Stimulated activated CD4-positive, alpha-beta T cell treated with anti-CD3 and anti-CD28 coated beads, Interleukin-15, amount 100 ng/mL, for 1 hour (primary cell): ENCODE measurements at regions not wholly inside any gene's neighbourhood (a gene's known extent, or its start where the extent isn't known, plus 50 kb on each side); places are given as distances from the start of the nearest gene placed in this dataset.

ENCODE experiments used
- DNase-seq, 2 donors: peaks; one replicate each; pipeline ENCODE4 v3.0.0-alpha.2; 2020; ENCODE audit warnings: low read depth in 1 of 2, low spot score in 1 of 2

- DNase-seq, result no peak
Observed at GRCh38 chr2:34652636-34653035, 1053.5 kb upstream of the FAM98A start.

DNA sequence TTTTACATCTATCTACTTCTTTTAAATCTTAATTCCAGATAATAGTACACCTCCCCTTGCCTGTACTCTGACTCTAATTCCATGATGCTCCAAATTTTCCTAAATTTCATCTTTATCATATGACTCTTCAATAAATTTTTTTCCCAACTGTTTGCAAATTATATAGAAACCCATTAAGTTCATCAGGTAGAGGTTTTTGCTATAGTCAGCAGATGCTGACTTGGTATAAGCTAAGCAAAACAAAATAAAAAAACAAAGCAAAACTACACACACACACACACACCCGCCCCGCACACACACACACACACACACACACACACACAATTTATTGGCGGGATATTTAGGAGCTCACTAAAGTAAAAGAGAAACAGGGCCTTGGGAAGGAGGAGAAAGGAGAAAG is 1047.8 kb upstream of the FAM98A start:
- DNase-seq, result no peak

GRCh38 chr2:34632327-34632726 is 1033.2 kb upstream of the FAM98A start:
- no peak for DNase-seq

DNA sequence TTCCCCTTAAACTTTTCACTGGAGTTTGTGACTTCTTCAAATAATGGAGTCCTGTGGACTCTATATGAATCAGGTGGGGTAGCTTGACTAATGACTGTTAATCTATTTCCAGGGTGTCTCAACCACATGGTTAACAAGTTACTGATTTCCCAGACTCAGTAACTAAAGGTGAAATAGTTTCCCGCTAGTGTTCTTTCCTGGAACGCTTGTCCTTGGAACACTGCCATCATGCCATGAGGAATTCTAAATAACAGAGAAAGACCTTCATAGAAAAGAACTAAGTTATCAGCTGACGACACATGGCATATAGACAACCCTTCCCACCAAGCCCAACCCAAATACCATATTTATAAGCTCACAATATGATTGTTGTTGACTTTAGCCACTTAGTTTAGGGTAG is 1027.9 kb upstream of the FAM98A start:
- no peak for DNase-seq

DNA sequence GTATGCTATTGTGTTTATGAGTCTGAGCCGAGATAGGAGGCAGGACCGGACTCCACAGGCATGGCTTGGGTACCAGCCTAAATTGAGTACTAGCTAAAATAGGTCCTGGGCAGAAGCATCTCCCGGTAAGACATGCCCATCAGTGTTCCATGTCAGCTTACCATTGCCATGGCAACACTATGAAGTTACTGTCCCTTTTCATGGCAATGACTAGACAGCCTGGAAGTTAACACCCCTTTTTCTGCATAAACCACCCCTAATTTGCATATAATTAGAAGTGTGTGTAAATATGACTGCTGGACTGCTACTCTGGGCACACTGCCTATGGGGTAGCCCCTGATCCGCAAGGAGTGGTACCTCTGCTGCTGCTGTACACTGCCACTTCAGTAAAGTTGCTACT is 1005.1 kb upstream of the FAM98A start:
- no peak for DNase-seq

DNA sequence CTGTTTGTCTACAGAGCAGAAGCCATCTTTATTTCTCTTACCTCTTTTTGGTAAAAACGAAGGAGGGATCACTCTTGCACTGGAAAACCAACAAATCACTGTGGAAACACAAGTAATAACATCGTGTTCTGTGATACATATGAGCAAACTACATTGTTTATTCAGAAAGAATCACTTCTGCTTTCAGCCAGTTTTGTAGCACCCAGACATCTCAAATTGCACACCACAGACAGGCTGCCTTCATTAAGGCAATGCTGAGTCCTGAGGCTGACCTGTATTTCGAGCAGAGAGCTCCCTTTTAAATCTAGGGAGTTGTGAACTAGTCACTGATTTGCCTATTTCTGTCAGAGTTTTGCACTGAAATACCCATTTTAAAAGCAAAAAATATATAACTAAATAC is 1003.2 kb upstream of the FAM98A start:
- DNase-seq, result no peak

GRCh38 chr2:34601561-34601960 is 1002.5 kb upstream of the FAM98A start:
- no peak for DNase-seq

DNA sequence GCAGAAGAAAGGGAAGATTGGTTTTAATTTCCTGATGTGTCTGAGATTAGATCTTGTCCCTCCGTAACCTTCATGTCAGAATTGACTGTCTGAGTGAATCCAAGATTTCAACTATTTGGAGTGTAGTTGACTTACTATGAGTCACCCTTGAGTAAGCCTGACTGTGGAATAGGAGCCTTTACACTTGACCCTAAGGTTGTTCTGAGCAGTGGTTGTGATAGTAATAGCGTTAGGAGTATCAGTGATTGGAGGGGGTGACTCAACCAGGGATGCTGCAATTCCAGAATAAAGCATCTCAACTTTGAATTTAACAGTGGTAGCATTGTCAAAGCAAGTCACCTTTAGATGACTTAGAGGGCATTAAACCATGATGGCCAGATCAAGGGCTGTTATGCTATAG is 979.5 kb upstream of the FAM98A start:
- no peak for DNase-seq

DNA sequence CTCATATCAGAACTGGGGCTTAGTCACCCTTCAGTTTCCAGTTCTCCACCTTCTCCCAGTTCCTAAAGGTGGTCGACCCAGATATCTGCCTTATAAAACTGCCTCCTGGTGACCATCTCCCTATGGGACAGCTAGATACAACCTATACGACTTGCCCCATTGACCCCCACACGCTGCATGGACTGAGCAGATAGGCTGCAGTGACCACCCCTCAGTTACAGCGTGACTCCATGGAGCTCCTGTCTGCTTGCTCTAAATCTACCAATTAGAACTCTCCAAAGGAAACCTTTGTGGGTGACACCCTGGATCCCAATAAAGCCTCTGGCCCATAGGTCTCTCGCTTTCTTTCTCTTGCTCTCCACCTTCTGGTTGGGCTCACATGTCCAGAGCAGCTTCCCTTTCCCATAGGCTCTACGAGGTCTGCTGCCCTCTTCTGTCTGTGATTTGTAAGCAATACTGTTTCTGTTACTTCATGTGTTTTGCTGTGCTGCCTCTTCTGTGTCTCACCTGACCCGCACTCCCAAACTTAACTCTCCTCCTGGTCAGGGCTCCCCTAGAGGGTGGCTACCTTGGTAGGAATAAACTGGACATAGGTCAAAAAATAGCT is 971.3 kb upstream of the FAM98A start:
- DNase-seq, result no peak

- no peak for DNase-seq
Observed at GRCh38 chr2:34567128-34567527, 968.0 kb upstream of the FAM98A start.

DNA sequence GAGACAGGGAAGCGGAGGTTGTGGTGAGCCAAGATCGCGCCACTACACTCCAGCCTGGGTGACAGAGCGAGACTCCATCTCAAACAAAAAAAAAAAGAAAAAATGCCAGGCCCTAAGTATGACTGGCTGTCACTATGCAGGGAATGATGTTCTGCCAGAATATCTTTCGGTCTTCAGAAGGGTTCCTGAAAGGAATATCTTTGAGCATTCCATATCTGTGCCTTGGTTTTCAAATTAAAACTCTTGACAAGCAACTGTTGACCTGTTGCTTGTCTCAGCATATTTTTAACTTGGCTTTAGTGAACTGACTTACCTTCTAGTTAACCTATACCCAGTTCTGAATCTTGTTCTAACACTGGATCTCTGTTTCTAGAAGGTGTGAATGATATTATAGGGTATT is 953.2 kb upstream of the FAM98A start:
- DNase-seq, result no peak

DNA sequence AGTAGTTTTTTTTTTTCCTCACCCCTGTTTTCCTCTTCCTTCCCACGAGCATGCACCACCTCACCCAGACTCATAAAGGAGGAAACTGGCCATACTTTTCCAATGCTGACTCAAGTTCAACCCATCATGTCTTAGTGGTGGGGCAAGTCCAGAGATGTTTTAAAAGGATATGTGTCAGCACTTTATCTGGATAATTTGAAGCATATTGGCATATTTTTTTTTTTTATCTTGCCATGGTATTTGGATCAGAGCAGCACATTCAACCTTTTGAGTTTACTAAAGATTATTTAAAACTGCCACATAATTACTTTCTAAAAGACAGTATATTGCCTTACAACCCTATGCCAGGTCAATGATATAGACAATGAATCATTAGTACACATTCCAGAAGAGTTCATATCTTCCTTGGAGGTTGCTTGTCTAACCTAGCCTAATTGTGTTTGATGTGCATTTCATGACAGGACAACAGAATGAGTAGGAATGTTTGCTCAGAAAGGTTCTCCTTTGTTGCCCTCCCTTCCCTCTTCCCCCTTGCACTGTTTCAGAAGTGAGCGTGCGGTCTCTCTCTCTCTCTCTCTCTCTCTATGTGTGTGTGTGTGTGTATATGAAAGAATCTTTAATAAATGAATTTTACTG is 950.7 kb upstream of the FAM98A start:
- DNase-seq, result no peak

DNA sequence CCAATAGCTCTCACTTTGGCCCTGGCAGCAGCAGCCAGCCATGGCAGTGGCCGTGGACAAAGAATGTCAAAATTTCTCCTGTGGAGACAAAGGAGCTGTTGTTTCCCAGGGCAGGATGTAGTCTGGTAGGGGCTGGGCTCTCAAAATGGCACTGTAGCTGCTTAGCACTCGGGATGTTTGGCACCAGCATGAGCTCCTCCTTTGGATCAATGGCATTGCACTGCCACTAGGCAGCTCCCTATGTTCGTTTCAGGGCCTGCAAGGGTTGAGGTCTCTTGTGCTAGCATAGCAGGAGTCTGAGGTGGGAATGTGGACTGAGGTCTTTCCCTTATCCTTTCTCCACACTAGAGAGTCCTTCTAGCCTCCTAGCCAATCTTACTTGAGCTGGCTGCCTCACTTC is 948.8 kb upstream of the FAM98A start:
- no peak for DNase-seq

DNA sequence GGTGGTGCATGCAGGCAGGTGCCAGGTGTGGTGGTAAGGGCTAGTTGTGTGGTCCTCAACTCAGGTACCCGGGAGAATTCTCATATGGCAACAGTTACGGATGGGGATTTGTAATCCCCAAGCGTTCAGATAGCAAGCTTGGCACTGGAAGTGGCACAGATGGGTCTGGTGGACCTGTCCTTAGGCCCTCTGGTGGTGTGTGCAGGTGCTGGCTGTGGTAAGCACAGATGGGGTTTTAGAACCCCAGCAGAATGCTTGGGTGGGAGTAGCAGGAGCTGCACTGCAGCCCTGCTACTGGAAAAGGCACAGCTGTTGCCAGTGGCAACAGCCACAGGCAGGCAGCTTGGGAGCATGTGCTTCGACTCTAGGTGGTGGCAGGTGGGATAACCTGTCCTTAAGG is 948.2 kb upstream of the FAM98A start:
- no peak for DNase-seq

- no peak for DNase-seq
Observed at GRCh38 chr2:34545486-34546136, 946.5 kb upstream of the FAM98A start.

DNA sequence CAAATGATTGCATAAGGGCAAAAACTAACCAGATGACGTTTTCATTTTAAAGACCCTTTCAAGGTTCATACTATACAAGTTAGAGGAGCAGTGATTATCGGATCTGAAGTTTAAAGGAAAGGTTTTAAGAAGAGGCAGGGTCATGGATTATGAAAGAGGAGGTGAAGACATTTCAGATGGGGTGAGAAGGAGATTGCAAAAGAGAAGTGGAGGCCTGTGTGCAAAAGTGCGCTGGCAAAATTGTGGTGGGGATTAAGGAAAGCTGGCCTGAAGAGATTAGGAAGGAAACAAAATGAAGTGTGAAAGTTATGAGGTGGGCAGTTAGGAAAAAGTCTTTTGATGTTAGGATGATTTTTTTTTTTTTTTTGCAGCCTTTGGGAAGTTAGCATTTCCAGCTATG is 935.7 kb upstream of the FAM98A start:
- no peak for DNase-seq

DNA sequence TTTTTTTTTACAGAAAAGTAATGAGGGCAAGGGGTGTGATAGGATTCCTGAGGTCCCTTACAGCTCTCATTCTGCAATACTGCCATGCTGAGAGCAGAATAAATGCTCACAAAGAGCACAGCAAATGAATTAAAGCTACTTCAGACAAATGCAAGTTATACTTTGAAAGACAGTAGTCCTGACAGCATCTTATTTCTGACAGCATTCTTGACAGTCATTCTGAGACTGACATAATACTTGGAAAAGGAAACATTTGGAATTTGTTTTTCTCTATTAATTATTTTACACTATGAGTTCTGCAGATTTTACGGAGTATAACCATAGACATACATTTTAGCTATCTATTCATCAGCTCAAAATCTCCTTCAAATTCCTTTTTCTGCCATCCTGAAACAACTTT is 935.2 kb upstream of the FAM98A start:
- DNase-seq, result no peak

GRCh38 chr2:34533585-34534183 is 934.6 kb upstream of the FAM98A start:
- no peak for DNase-seq

DNA sequence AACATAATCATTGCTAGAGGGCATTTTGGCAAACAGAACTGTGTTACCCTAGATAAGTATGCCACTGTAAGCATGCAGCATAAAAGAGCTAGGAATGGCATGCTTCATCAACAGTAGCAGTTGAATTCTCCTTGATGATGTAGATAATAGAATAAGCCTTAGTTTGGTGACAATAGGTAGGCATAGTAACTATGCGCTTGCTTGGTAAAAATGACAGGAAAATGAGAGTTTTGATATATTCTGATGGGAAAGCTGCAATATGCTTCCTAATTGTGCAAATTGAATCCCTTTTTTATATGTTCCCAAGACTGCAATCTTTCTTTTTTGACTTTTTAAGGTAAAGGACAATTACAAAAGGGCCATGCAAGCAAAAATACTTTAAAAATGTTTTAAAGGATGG is 930.9 kb upstream of the FAM98A start:
- no peak for DNase-seq

- no peak for DNase-seq
Observed at GRCh38 chr2:34523958-34524514, 924.9 kb upstream of the FAM98A start.

DNA sequence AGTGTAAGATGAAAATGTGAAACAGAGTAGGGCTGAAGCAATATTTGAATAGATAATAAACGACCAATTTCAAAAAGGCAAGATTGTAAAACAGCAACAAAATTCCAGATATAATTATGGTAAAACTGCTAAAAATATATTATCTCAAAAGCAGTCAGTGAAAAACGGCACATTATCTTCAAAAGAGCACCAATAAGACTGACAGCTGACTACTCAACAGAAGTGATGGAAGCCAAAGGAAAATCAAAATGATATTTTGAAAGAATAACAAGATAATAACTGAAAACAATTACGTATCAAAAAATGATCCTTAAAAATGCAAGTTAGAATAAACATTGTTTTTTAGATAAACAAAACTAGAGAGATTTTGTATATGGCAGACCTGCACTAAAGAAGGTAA is 920.6 kb upstream of the FAM98A start:
- DNase-seq, result no peak

- DNase-seq, result no peak
Observed at GRCh38 chr2:34498561-34498960, 899.5 kb upstream of the FAM98A start.
